ENCODE measurements at regions not wholly inside any gene's neighbourhood (a gene's known extent, or its start where the extent isn't known, plus 50 kb on each side); places are given as distances from the start of the nearest gene placed in this dataset.

DNA sequence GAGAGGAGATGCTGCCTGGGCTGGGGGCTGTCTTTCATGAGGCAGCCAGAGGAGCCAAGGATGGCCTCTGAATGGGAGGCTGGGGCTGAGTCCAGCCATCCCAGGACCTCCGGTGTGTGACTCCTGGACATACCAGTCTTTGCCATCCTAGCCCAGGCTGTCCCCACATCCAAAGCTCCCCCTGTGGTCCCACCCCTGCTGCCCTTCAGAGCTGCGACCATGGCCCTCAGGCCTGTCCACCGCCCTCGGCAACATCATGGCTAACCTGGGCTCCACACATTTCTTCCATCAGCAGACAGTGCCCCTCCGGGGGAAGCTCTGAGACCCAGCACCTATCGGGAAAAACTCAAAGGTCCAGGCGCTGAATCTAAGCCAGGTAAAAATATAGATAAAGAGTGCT, 324.4 kb downstream of the MN1 start:
- H3K4me3 ChIP-seq (ENCODE audit: low read depth, low read length) = no peak overlapping the region
- no peak for DNase-seq (ENCODE audit: low read depth)
- TF ChIP-seq, protein P1, sequence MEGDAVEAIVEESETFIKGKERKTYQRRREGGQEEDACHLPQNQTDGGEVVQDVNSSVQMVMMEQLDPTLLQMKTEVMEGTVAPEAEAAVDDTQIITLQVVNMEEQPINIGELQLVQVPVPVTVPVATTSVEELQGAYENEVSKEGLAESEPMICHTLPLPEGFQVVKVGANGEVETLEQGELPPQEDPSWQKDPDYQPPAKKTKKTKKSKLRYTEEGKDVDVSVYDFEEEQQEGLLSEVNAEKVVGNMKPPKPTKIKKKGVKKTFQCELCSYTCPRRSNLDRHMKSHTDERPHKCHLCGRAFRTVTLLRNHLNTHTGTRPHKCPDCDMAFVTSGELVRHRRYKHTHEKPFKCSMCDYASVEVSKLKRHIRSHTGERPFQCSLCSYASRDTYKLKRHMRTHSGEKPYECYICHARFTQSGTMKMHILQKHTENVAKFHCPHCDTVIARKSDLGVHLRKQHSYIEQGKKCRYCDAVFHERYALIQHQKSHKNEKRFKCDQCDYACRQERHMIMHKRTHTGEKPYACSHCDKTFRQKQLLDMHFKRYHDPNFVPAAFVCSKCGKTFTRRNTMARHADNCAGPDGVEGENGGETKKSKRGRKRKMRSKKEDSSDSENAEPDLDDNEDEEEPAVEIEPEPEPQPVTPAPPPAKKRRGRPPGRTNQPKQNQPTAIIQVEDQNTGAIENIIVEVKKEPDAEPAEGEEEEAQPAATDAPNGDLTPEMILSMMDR (IDR thresholded peaks at IDR 0.05; ENCODE audit: insufficient read depth, low read depth, low read length) = no peak

DNA sequence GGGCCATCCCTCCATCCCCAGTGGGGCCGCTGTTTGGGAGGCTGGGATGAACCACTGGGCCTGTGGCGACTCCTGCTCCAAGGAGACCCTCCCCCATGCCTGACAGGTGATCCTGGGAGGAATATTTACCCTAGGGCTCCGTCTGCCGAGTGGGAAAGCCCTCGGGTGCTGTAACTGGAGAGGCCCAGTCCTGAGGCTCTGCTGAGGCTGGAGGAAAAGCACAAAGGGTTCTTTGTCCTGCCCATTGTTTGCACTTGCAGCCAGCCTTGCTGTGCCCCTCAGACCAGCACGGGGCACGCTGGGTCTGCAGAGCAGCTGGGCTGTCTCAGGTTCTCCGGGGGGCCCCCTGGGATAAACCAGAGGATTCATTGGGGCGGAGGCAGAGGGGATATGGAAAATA, 321.1 kb downstream of the MN1 start:
- no peak for DNase-seq (ENCODE audit: low read depth)
- H3K4me3 ChIP-seq (ENCODE audit: low read depth, low read length) = no peak overlapping the region
- TF ChIP-seq, protein P1 (IDR thresholded peaks at IDR 0.05; ENCODE audit: insufficient read depth, low read depth, low read length) = no peak

DNA sequence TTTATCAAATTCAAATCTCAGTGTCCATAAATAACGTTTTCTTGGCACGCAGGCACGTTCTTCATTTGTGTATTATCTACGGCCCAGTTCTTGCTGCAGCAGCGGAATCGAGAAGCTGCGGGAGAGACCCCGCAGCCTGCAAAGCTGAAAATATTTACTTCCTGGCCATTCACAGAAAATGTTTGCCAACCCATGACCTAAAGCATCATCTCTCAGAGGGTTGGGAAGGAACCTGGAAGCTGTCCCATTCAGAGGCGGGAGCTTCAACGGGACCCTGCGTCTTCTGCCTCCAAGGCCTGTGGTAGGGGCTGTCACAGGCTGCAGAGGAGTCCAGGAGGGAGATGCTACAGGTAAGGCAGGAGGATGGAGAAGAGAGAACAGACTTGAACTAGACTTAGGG, 319.2 kb downstream of the MN1 start:
- DNase-seq (ENCODE audit: low read depth) = no peak
- TF ChIP-seq, protein P1 (IDR thresholded peaks at IDR 0.05; ENCODE audit: insufficient read depth, low read depth, low read length) = no peak
- H3K4me3 ChIP-seq (ENCODE audit: low read depth, low read length) = no peak overlapping the region

DNA sequence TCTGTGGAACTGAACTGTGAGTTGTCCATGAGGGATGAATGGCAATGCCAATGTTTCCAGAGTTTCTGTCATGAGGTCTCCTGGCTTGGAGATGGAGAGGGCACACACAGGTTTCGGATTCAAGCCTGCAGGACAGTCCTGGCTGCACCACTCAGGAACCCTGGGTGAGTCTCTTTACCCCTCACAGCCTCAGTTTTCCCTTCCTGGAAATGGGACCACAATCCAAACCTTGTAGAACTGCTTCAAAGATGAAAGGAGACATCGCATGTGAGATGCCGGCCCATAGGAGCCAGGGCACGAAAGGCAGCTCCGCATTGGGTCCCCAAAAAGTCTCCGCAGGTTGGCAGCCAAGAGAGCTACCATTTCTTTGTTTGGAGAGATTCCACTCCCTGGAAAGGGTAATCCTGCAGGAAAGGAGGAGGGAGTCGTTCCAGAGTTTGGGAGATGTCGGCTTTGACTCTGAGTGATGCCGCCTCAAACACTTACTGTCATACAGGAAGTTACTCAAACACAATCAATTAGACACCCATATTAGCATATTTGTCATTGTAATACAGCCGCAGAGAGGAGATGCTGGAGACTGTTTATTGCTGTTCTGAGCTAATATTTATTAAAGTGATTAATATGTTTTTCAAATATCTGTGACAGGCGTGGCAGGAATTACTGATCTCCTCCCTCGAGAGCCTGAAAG, 318.3 kb downstream of the MN1 start:
- TF ChIP-seq, protein P1 (IDR thresholded peaks at IDR 0.05; ENCODE audit: insufficient read depth, low read depth, low read length) = no peak
- no peak overlapping the region for H3K4me3 ChIP-seq (ENCODE audit: low read depth, low read length)
- DNase-seq (ENCODE audit: low read depth) = no peak

DNA sequence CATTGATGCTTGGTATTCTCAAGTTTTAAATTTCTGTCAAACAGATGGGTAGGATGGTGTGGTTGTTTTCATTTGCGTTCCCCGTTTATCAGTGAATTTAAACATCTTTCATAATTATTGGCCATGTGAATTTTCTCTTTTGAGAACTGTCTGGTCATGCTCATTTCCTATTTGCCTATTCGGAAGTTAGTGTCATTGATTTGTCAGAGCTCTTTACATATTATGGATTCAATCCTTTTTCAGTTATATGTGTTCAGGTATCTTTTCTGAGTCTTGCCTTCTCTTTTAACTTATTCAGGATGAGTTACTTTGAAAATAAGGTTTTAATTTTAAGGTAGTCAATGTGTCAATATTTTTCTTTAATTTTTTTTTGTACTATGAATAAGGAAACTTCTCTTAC, 315.7 kb downstream of the MN1 start:
- TF ChIP-seq, protein P1 (IDR thresholded peaks at IDR 0.05; ENCODE audit: insufficient read depth, low read depth, low read length) = no peak
- DNase-seq (ENCODE audit: low read depth) = no peak
- H3K4me3 ChIP-seq (ENCODE audit: low read depth, low read length) = no peak overlapping the region

DNA sequence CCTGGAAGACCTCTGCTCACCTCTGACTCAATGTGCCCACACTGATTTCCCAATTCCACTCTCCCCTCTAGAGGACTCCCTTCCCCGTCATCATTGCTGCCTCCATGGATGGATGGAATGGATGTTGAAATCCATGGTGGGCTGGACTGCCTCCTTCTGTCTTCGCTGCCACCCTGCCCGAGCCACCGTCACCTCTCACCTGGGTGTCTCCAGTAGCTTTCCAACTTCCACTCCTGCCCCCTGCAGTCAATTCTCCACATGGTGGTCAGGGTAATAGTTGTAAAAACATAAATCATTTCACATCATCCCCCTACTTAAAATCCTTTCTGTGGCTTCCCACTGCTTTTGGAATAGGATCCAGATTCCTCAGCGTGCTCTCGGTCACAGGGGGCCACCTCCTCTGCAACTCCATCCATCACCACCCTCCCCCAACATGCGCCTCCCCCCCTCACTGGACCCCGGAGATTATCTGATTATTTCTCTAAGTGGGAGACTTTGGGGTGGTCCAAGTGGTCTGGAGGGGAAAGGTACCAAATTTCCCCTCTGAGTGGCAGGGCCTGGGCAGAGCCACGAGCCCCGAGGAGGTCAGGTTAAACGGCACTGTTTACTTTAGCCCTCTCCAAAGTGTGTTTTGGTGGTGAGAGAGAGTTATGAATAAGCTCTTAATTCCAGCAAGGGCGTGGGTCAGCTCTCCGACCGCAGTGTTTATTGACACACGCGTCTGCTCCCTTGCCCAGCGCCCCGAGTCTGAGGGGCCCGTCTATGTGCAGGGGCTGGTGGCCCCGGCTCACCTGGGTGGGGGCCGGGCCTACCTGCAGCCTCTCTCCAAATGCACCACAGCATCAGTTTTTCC, 313.7 kb downstream of the MN1 start:
- peak; percentile 65 for DNase-seq (ENCODE audit: low read depth)
- TF ChIP-seq, protein P1 (IDR thresholded peaks at IDR 0.05; ENCODE audit: insufficient read depth, low read depth, low read length) = no peak
- H3K4me3 ChIP-seq (ENCODE audit: low read depth, low read length) = no peak overlapping the region

Data from fibroblast of villous mesenchyme (primary cell).